Kidney epithelial cell (primary cell): ENCODE measurements at regions not wholly inside any gene's neighbourhood (a gene's known extent, or its start where the extent isn't known, plus 50 kb on each side); places are given as distances from the start of the nearest gene placed in this dataset.

Experiments
- DNase-seq: peaks from one replicate; pipeline ENCODE4 v3.0.0-alpha.2; 2010; ENCODE audit warnings: low read depth
- H3K27me3 ChIP-seq: 2 replicates; pipeline ENCODE4 v1.6.0; 2011; ENCODE audit warnings: low read length; ENCODE audit not compliant: control insufficient read depth, insufficient read depth
- H3K36me3 ChIP-seq: 2 replicates; pipeline ENCODE4 v1.5.1; 2011; ENCODE audit warnings: low read length; ENCODE audit not compliant: control insufficient read depth, insufficient read depth
- H3K4me3 ChIP-seq: 2 replicates; pipeline ENCODE4 v1.5.1; 2011; ENCODE audit warnings: low read depth, mild to moderate bottlenecking, control low read depth, low read length
- CTCF ChIP-seq: IDR thresholded peaks from 2 replicates; pipeline ENCODE4 v1.5.1; 2011; ENCODE audit warnings: mild to moderate bottlenecking, moderate library complexity, low read length, control low read depth, inconsistent platforms; ENCODE audit not compliant: insufficient read depth, poor library complexity, severe bottlenecking

- DNase-seq = no peak
- no peak overlapping the region for H3K4me3 ChIP-seq
- H3K36me3 ChIP-seq = peaks cover 1% of the 10 kb centered on the region
- no peak for TF ChIP-seq CTCF
- H3K27me3 ChIP-seq = no peaks in the 10 kb centered on the region
These were observed 63.6 kb upstream of the NAA20 start for GRCh38 chr20:19953606-19954005.

- Histone ChIP-seq H3K4me3 (no peak overlapping the region), H3K27me3 (no peaks in the 10 kb centered on the region), H3K36me3 (peaks cover 1% of the 10 kb centered on the region)
- DNase-seq = no peak
- no peak for TF ChIP-seq CTCF
These were observed 60.2 kb upstream of the NAA20 start for GRCh38 chr20:19956976-19957375.

- DNase-seq = no peak
- Histone ChIP-seq H3K4me3 (no peak overlapping the region), H3K36me3 (peaks cover 1% of the 10 kb centered on the region), H3K27me3 (no peaks in the 10 kb centered on the region)
- TF ChIP-seq CTCF = no peak
These were observed 58.9 kb upstream of the NAA20 start for GRCh38 chr20:19958219-19958618.

GRCh38 chr20:19958928-19959327 lies 58.2 kb upstream of the NAA20 start:
- no peak overlapping the region for H3K4me3 ChIP-seq
- TF ChIP-seq CTCF = no peak
- no peak for DNase-seq
- peaks cover 1% of the 10 kb centered on the region for H3K36me3 ChIP-seq
- no peaks in the 10 kb centered on the region for H3K27me3 ChIP-seq

GRCh38 chr20:19960745-19961144 lies 56.4 kb upstream of the NAA20 start:
- H3K27me3 ChIP-seq = no peaks in the 10 kb centered on the region
- no peak overlapping the region for H3K4me3 ChIP-seq
- DNase-seq = no peak
- H3K36me3 ChIP-seq = peaks cover 1% of the 10 kb centered on the region
- TF ChIP-seq CTCF = no peak

GRCh38 chr20:19961293-19961692 lies 55.9 kb upstream of the NAA20 start:
- H3K36me3 ChIP-seq = peaks cover 1% of the 10 kb centered on the region
- no peaks in the 10 kb centered on the region for H3K27me3 ChIP-seq
- DNase-seq = no peak
- TF ChIP-seq CTCF = no peak
- H3K4me3 ChIP-seq = no peak overlapping the region
